ENCODE measurements at regions not wholly inside any gene's neighbourhood (a gene's known extent, or its start where the extent isn't known, plus 50 kb on each side); places are given as distances from the start of the nearest gene placed in this dataset.
A peak's percentile ranks its signal among the peaks of the same experiment; 100 is the strongest.

GRCh38 chr20:4071178-4071693, 55.9 kb upstream of the RNF24 start:
- no peaks in the 10 kb centered on the region for H3K9me3 ChIP-seq (ENCODE audit: low read depth)
- H3F3A ChIP-seq (ENCODE audit: low read depth): no peaks in the 10 kb centered on the region
- no peak overlapping the region for H2AFZ ChIP-seq (replicated peaks)
- no peak overlapping the region for H3K9ac ChIP-seq
- no peaks in the 10 kb centered on the region for H3K79me2 ChIP-seq (ENCODE audit: low read depth)
- no peak overlapping the region for H3K4me3 ChIP-seq
- H3K27ac ChIP-seq: no peak overlapping the region
- no peak overlapping the region for H3K27ac Mint-ChIP-seq
- H3K9me3 Mint-ChIP-seq: no peaks in the 10 kb centered on the region
- DNase-seq (ENCODE audit: low spot score): no peak
- H3K4me1 Mint-ChIP-seq: peaks cover 3% of the 10 kb centered on the region
- H3K4me2 ChIP-seq: no peak overlapping the region
- H3K36me3 ChIP-seq: no peaks in the 10 kb centered on the region
- no peak for TF ChIP-seq EZH2phosphoT487 (IDR thresholded peaks at IDR 0.05)
- TF ChIP-seq EZH2 (IDR thresholded peaks at IDR 0.05): no peak
- no peak for TF ChIP-seq CTCF (IDR thresholded peaks at IDR 0.05)
- no peaks in the 10 kb centered on the region for H3K36me3 Mint-ChIP-seq
- H3K27me3 Mint-ChIP-seq (ENCODE audit: insufficient read depth, low read depth): peaks cover 3% of the 10 kb centered on the region
- no peaks in the 10 kb centered on the region for H3K27me3 ChIP-seq
- no peaks in the 10 kb centered on the region for H4K20me1 ChIP-seq (ENCODE audit: low read depth)
- no peaks in the 10 kb centered on the region for H3K4me1 ChIP-seq
- H3K4me3 Mint-ChIP-seq: no peak overlapping the region

- no peaks in the 10 kb centered on the region for H3K9me3 ChIP-seq (ENCODE audit: low read depth)
- H3F3A ChIP-seq (ENCODE audit: low read depth): no peaks in the 10 kb centered on the region
- H3K27ac ChIP-seq: no peak overlapping the region
- no peak for TF ChIP-seq EZH2phosphoT487 (IDR thresholded peaks at IDR 0.05)
- no peak overlapping the region for H2AFZ ChIP-seq (replicated peaks)
- no peaks in the 10 kb centered on the region for H3K4me1 ChIP-seq
- H3K27me3 Mint-ChIP-seq (ENCODE audit: insufficient read depth, low read depth): peaks cover 3% of the 10 kb centered on the region
- no peak overlapping the region for H3K9ac ChIP-seq
- H3K4me3 ChIP-seq: no peak overlapping the region
- H3K4me2 ChIP-seq: no peak overlapping the region
- H3K36me3 ChIP-seq: no peaks in the 10 kb centered on the region
- H3K4me3 Mint-ChIP-seq: peak overlapping the region; percentile 70
- H3K36me3 Mint-ChIP-seq: no peaks in the 10 kb centered on the region
- no peak overlapping the region for H3K27ac Mint-ChIP-seq
- no peaks in the 10 kb centered on the region for H4K20me1 ChIP-seq (ENCODE audit: low read depth)
- H3K27me3 ChIP-seq: no peaks in the 10 kb centered on the region
- H3K79me2 ChIP-seq (ENCODE audit: low read depth): no peaks in the 10 kb centered on the region
- peaks cover 3% of the 10 kb centered on the region for H3K4me1 Mint-ChIP-seq
- H3K9me3 Mint-ChIP-seq: no peaks in the 10 kb centered on the region
- no peak for DNase-seq (ENCODE audit: low spot score)
These were observed 55.2 kb upstream of the RNF24 start for GRCh38 chr20:4070323-4071177.

- Histone ChIP-seq H3K4me3 (no peak overlapping the region), H2AFZ (replicated peaks) (no peak overlapping the region), H4K20me1 (ENCODE audit: low read depth) (no peaks in the 10 kb centered on the region), H3K79me2 (ENCODE audit: low read depth) (no peaks in the 10 kb centered on the region), H3K4me2 (no peak overlapping the region), H3K27me3 (no peaks in the 10 kb centered on the region), H3K27ac (no peak overlapping the region), H3K36me3 (no peaks in the 10 kb centered on the region), H3F3A (ENCODE audit: low read depth) (no peaks in the 10 kb centered on the region), H3K9ac (no peak overlapping the region), H3K9me3 (ENCODE audit: low read depth) (no peaks in the 10 kb centered on the region), H3K4me1 (peaks cover 3% of the 10 kb centered on the region)
- no peak for TF ChIP-seq EZH2phosphoT487 (IDR thresholded peaks at IDR 0.05)
- no peak for TF ChIP-seq CTCF (IDR thresholded peaks at IDR 0.05)
- TF ChIP-seq EZH2 (IDR thresholded peaks at IDR 0.05): no peak
- no peak overlapping the region for H3K4me3 Mint-ChIP-seq
- peaks cover 3% of the 10 kb centered on the region for H3K27me3 Mint-ChIP-seq (ENCODE audit: insufficient read depth, low read depth)
- peaks cover 3% of the 10 kb centered on the region for H3K4me1 Mint-ChIP-seq
- H3K36me3 Mint-ChIP-seq: no peaks in the 10 kb centered on the region
- no peaks in the 10 kb centered on the region for H3K9me3 Mint-ChIP-seq
- no peak overlapping the region for H3K27ac Mint-ChIP-seq
- DNase-seq (ENCODE audit: low spot score): no peak
These were observed 54.4 kb upstream of the RNF24 start for GRCh38 chr20:4069751-4070150.

- H3K4me1 ChIP-seq: peaks cover 7% of the 10 kb centered on the region
- H3K4me1 Mint-ChIP-seq: peaks cover 6% of the 10 kb centered on the region
- no peak overlapping the region for H3K27ac Mint-ChIP-seq
- no peaks in the 10 kb centered on the region for H4K20me1 ChIP-seq (ENCODE audit: low read depth)
- no peaks in the 10 kb centered on the region for H3K27me3 ChIP-seq
- H3K4me3 Mint-ChIP-seq: no peak overlapping the region
- no peaks in the 10 kb centered on the region for H3K9me3 ChIP-seq (ENCODE audit: low read depth)
- H3K36me3 Mint-ChIP-seq: no peaks in the 10 kb centered on the region
- H3K27ac ChIP-seq: no peak overlapping the region
- peaks cover 3% of the 10 kb centered on the region for H3K27me3 Mint-ChIP-seq (ENCODE audit: insufficient read depth, low read depth)
- no peak for TF ChIP-seq EZH2 (IDR thresholded peaks at IDR 0.05)
- TF ChIP-seq CTCF (IDR thresholded peaks at IDR 0.05): no peak
- TF ChIP-seq EZH2phosphoT487 (IDR thresholded peaks at IDR 0.05): no peak
- DNase-seq (ENCODE audit: low spot score): no peak
- no peak overlapping the region for H3K4me2 ChIP-seq
- H3K79me2 ChIP-seq (ENCODE audit: low read depth): no peaks in the 10 kb centered on the region
- no peaks in the 10 kb centered on the region for H3K9me3 Mint-ChIP-seq
- no peak overlapping the region for H2AFZ ChIP-seq (replicated peaks)
- H3F3A ChIP-seq (ENCODE audit: low read depth): no peaks in the 10 kb centered on the region
- no peak overlapping the region for H3K4me3 ChIP-seq
- no peak overlapping the region for H3K9ac ChIP-seq
- no peaks in the 10 kb centered on the region for H3K36me3 ChIP-seq
These were observed 53.4 kb upstream of the RNF24 start for GRCh38 chr20:4068708-4069107.

Data from neural progenitor cell (in vitro differentiated cells).